Muscle layer of colon (tissue), 2 donors: ENCODE measurements at regions not wholly inside any gene's neighbourhood (a gene's known extent, or its start where the extent isn't known, plus 50 kb on each side); places are given as distances from the start of the nearest gene placed in this dataset.

Source experiments
- H3K27ac ChIP-seq: one replicate; pipeline ENCODE4 v1.7.0; 2013; ENCODE audit warnings: low read depth, mild to moderate bottlenecking, low read length, moderate library complexity
- H3K27me3 ChIP-seq, 2 donors: one replicate each; pipeline ENCODE4 v1.7.0; 2013; ENCODE audit warnings: low read length in 2 of 2, mild to moderate bottlenecking in 2 of 2; ENCODE audit not compliant: insufficient read depth in 2 of 2, control insufficient read depth in 1 of 2
- H3K36me3 ChIP-seq: one replicate; pipeline ENCODE4 v1.7.0; 2013; ENCODE audit warnings: mild to moderate bottlenecking, low read length; ENCODE audit not compliant: insufficient read depth
- H3K4me1 ChIP-seq: one replicate; pipeline ENCODE4 v1.7.0; 2013; ENCODE audit warnings: mild to moderate bottlenecking, low read length; ENCODE audit not compliant: insufficient read depth
- H3K4me3 ChIP-seq, 2 donors: one replicate each; pipeline ENCODE4 v1.7.0; 2013; ENCODE audit warnings: low read length in 2 of 2, low read depth in 1 of 2, mild to moderate bottlenecking in 1 of 2, moderate library complexity in 1 of 2
- H3K9ac ChIP-seq: one replicate; pipeline ENCODE4 v1.7.0; 2013; ENCODE audit warnings: low read length
- H3K9me3 ChIP-seq: one replicate; pipeline ENCODE4 v1.7.0; 2013; ENCODE audit warnings: mild to moderate bottlenecking, low read length
- donor health status: abdominal sarcoma.
- donor health status: Adenocarcinoma of cecum.

DNA sequence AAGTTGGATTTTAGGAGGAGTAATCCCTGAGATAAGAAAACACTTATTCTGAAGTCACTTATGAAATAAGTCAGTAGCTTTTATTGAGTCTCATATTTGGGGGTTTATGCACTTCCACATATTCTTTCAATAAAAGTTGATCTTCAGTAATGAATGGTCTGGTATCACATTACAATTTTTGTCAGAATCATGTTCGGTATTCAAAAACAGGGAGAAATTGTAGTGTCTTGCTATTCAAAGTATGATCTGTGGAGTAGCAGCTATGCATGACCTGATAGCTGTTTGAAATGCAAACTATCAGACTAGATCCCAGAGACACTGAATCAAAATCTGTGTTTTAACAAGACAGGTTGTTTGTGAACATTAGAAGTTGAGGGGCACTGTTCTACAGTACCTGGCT, 857.6 kb downstream of the METTL15 start:
- H3K27me3 ChIP-seq, result no peaks in the 10 kb centered on the region
- H3K9ac ChIP-seq, result no peak overlapping the region
- no peaks in the 10 kb centered on the region for H3K36me3 ChIP-seq
- H3K4me3 ChIP-seq, result no peak overlapping the region
- H3K4me1 ChIP-seq, result no peaks in the 10 kb centered on the region
- no peak overlapping the region for H3K27ac ChIP-seq
- H3K9me3 ChIP-seq, result no peaks in the 10 kb centered on the region

DNA sequence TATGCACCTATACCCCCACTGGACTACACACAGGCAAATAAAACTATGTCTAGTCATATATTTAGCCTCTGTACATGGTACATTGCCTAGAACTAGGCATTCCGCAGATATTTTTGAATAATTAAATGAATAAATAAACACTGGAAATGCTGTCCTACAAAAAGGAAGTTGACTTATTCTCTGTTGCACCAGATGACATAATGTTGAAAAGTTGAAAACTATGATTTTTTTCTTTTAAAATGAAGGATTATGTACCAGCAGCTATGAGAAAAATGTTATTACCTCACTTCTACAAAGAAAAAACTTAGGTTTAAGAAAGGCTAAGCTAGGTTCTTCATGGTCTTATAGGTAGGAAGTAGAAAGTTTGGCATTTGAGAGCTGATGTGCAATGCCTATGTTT, 856.6 kb downstream of the METTL15 start:
- no peaks in the 10 kb centered on the region for H3K4me1 ChIP-seq
- no peak overlapping the region for H3K9ac ChIP-seq
- no peaks in the 10 kb centered on the region for H3K27me3 ChIP-seq
- no peaks in the 10 kb centered on the region for H3K9me3 ChIP-seq
- H3K36me3 ChIP-seq, result no peaks in the 10 kb centered on the region
- H3K27ac ChIP-seq, result no peak overlapping the region
- no peak overlapping the region for H3K4me3 ChIP-seq

DNA sequence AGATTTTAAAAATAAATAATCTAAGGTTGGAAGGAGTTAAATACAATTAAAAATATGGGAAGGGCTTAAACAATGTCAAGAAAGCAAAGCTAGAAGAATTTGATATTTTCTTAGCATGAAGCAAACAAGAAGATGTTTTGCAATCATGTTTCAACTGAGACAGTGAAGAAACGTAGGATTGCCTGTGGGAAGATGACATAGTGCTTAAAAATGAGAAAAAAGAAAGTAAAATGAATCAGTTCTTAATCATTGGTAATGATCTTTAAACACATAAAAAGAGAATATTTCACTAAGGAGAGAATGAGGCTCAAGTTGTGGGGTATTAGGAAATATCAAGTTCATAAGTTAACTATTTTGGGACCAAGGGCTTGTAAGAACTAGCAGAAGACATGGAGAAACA, 855.0 kb downstream of the METTL15 start:
- Histone ChIP-seq H3K4me1 (no peaks in the 10 kb centered on the region), H3K27me3 (no peaks in the 10 kb centered on the region), H3K9ac (no peak overlapping the region), H3K9me3 (no peaks in the 10 kb centered on the region), H3K4me3 (no peak overlapping the region), H3K27ac (no peak overlapping the region), H3K36me3 (no peaks in the 10 kb centered on the region)

DNA sequence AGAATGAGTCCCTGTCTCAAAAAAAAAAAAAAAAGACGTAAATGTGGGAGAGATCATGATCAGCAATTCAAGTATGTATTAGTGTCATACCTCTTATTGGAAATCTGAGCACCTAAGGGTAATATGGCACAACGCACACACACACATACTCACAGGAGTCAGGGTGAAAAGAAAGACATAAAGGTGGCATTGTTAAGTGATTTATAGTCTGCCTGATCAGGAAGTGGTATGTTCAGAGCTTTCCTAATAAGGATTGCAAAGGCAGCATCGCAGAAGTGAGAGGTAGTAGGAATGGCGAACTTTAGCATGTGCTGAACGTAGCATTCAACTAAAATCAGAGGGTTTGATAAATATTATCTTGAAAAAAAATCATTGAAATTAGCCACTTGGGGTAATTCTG, 854.3 kb downstream of the METTL15 start:
- Histone ChIP-seq H3K4me3 (no peak overlapping the region), H3K9ac (no peak overlapping the region), H3K9me3 (no peaks in the 10 kb centered on the region), H3K27ac (no peak overlapping the region), H3K27me3 (no peaks in the 10 kb centered on the region), H3K4me1 (no peaks in the 10 kb centered on the region), H3K36me3 (no peaks in the 10 kb centered on the region)

DNA sequence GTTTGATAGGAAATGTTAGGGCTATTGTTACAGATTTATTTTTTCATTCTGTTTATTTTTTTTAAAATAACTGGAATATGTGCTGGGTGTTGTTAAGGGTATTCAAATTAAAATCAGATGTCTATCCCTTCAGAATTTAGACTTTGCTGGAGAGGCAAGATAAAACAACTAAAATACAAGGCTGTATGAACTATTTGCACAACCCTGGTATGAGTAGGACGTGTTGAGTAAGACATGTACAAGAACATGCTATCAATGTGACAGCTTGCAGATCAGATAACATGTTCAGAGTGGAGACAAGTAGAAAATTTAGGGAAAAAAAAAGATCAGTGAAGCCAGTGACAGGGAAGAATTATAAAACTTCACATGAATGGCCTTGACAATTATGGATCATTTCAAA, 853.5 kb downstream of the METTL15 start:
- Histone ChIP-seq H3K4me1 (no peaks in the 10 kb centered on the region), H3K27ac (no peak overlapping the region), H3K27me3 (no peaks in the 10 kb centered on the region), H3K4me3 (no peak overlapping the region), H3K9me3 (no peaks in the 10 kb centered on the region), H3K9ac (no peak overlapping the region), H3K36me3 (no peaks in the 10 kb centered on the region)

DNA sequence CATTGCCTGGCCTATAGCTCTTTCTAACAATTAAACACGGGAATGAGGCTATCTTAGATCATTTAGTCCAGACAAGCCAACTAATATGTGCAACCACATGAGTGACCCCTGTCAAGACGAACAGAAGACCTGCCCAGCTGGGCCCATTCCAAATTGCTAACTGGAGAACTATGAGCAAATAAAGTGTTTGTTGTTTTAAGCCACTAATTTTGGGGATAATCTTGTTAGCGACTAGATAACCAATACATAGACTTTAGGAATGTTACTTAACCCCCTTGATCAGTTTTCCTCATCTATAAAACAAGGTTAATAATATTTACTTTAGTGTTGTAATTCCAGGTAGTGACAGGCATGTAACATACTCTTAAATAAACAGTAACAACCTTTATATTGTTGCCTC, 848.3 kb downstream of the METTL15 start:
- Histone ChIP-seq H3K9ac (no peak overlapping the region), H3K9me3 (no peaks in the 10 kb centered on the region), H3K27me3 (no peaks in the 10 kb centered on the region), H3K27ac (no peak overlapping the region), H3K4me3 (no peak overlapping the region), H3K36me3 (no peaks in the 10 kb centered on the region), H3K4me1 (no peaks in the 10 kb centered on the region)

DNA sequence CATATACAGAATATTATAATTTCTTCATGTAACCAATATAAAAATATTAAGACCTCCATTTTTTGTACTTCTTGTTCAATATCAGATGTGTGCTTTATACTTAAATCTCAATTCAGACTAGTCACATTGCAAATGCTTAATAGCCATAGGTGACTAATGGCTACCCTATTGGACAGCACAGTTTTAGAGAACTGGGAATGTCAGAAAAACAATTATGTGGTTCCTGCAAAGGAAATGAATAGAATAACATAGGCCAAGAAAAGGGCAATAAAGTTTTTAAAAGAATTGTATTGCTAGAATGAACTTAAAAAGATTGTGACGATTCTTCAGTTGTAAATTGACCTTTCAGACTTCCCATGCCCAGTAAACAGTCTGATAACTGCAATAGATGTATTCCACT, 843.0 kb downstream of the METTL15 start:
- no peaks in the 10 kb centered on the region for H3K36me3 ChIP-seq
- H3K4me1 ChIP-seq, result no peaks in the 10 kb centered on the region
- no peak overlapping the region for H3K9ac ChIP-seq
- no peak overlapping the region for H3K4me3 ChIP-seq
- H3K27me3 ChIP-seq, result no peaks in the 10 kb centered on the region
- H3K27ac ChIP-seq, result no peak overlapping the region
- H3K9me3 ChIP-seq, result no peaks in the 10 kb centered on the region

DNA sequence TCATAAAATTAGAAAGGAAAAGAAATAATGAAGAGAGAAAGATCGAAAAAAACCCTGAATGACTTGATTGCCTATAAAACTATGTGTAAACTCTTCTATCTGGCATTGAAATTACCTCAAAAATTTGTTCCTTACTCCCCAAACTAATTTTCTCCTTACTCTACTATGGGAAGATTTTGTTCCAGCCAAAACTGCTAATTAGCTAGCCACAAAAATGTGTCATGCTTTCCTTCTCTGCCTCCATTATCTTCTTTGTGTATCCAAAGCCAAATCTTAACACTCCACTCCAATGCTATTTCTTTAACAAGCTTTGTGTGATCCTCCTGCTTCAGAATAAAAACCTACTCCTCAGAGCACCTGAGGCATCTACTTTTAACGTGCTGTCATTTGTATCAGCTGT, 831.2 kb downstream of the METTL15 start:
- H3K36me3 ChIP-seq, result no peaks in the 10 kb centered on the region
- H3K27me3 ChIP-seq, result no peaks in the 10 kb centered on the region
- H3K27ac ChIP-seq, result no peak overlapping the region
- H3K4me1 ChIP-seq, result no peaks in the 10 kb centered on the region
- H3K4me3 ChIP-seq, result no peak overlapping the region
- no peaks in the 10 kb centered on the region for H3K9me3 ChIP-seq
- no peak overlapping the region for H3K9ac ChIP-seq

DNA sequence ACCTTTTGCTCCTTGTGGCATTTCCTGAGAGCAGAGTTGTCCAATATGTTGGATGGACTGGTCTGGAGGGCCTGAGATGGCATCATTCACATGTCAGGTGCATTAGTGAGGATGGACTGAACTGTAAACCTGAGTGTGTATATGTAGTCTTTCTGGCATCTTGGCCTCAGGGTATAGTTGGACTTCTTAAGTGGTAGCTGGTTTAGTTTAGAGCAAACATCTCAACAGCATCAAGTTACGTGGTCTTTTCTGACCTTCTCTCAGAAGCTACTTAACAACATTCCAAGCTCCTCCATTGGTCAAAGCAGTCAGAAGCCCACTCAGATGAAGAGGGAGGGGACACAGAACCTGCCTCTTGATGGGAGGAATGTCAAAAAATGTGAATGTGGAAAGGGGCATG, 829.9 kb downstream of the METTL15 start:
- Histone ChIP-seq H3K4me3 (no peak overlapping the region), H3K9me3 (no peaks in the 10 kb centered on the region), H3K4me1 (no peaks in the 10 kb centered on the region), H3K9ac (no peak overlapping the region), H3K36me3 (no peaks in the 10 kb centered on the region), H3K27me3 (no peaks in the 10 kb centered on the region), H3K27ac (no peak overlapping the region)

DNA sequence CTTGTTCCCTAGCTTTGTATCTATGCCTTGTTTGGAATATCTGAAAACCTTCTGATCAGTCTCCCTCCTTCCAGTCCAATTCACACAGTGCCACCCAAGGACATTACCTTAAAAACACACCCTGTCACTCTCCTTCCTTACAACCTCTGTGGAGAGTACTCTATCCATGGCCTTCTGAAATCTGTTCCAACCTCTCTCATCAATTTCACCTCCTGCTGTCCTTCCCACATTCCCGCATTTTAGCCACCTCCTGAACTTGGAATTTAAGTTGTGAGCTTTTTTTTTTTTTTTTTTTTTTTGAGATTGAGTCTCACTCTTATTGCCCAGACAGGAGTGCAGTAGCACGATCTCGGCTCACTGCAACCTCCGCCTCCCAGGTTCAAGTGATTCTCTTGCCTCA, 824.8 kb downstream of the METTL15 start:
- no peaks in the 10 kb centered on the region for H3K9me3 ChIP-seq
- no peak overlapping the region for H3K4me3 ChIP-seq
- H3K4me1 ChIP-seq, result no peaks in the 10 kb centered on the region
- no peak overlapping the region for H3K9ac ChIP-seq
- no peaks in the 10 kb centered on the region for H3K27me3 ChIP-seq
- no peaks in the 10 kb centered on the region for H3K36me3 ChIP-seq
- no peak overlapping the region for H3K27ac ChIP-seq

DNA sequence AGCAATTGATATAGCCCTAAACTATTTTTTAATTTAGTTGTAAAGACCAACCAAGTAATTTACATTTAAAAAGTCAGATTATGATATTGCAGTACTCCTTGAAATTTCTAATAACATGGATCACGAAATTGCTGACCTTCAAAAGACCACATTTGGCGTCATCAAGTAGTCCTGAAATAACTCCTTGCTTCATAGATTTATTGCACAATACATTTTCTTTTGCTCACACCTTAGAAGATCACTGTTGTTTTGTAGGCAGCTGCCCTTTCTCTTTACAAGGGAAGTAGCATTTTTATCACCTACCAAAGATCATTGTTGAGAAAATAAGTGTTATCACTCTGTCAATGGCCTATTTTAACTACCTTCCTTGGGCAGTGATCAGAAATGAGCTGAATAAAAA, 815.8 kb downstream of the METTL15 start:
- Histone ChIP-seq H3K4me3 (no peak overlapping the region), H3K36me3 (no peaks in the 10 kb centered on the region), H3K27me3 (no peaks in the 10 kb centered on the region), H3K9ac (no peak overlapping the region), H3K4me1 (no peaks in the 10 kb centered on the region), H3K9me3 (no peaks in the 10 kb centered on the region), H3K27ac (no peak overlapping the region)

DNA sequence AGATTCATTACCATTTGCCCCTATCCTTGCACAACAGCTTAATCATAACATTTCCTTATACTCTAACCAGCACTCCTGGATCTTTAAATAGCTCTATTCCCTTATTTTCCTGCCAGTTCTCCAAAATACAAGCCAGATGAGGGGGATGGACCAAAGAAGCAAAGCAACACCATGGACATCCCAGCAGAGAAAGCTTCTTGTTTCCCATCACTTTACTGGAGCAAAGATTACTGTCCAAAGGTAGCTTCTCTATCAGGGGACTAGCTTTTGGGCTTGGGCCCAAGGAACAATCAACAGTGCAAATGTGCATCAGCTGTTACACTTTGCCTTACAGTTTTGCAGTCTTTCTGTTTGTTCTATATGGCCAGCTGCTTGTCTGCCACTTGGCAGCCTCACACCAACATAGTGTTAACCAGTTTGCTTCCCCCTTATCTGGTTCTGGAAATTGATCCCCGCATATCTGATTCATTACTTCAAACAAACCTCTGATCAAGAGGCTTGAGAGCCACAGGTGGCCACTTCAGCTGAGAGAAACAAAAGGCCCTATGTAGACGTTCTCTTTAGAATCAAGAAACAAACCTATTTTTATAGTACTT, 814.3 kb downstream of the METTL15 start:
- Histone ChIP-seq H3K4me1 (no peaks in the 10 kb centered on the region), H3K4me3 (no peak overlapping the region), H3K27me3 (no peaks in the 10 kb centered on the region), H3K36me3 (no peaks in the 10 kb centered on the region), H3K27ac (no peak overlapping the region), H3K9ac (no peak overlapping the region), H3K9me3 (no peaks in the 10 kb centered on the region)
